Epithelial cell of esophagus (primary cell): ENCODE measurements at regions not wholly inside any gene's neighbourhood (a gene's known extent, or its start where the extent isn't known, plus 50 kb on each side); places are given as distances from the start of the nearest gene placed in this dataset.

Source experiments
- DNase-seq: peaks from one replicate; pipeline ENCODE4 v3.0.0; 2010; ENCODE audit warnings: low read depth
- H3K4me3 ChIP-seq: 2 replicates; pipeline ENCODE4 v1.5.1; 2011; ENCODE audit warnings: mild to moderate bottlenecking, low read length, control low read depth
- CTCF ChIP-seq: IDR thresholded peaks from 2 replicates; pipeline ENCODE4 v1.5.1; 2011; ENCODE audit warnings: low read depth, mild to moderate bottlenecking, low read length, control low read depth, inconsistent platforms; ENCODE audit not compliant: insufficient read depth; ENCODE audit errors: missing control alignments

- TF ChIP-seq CTCF, result no peak
- no peak for DNase-seq
- no peak overlapping the region for H3K4me3 ChIP-seq
These were observed 171.3 kb upstream of the CRY1 start for GRCh38 chr12:107264667-107265066.

- no peak for TF ChIP-seq CTCF
- H3K4me3 ChIP-seq, result no peak overlapping the region
- DNase-seq, result no peak
These were observed 174.3 kb upstream of the CRY1 start for GRCh38 chr12:107267604-107268003.

GRCh38 chr12:107271523-107271922, 178.2 kb upstream of the CRY1 start:
- TF ChIP-seq CTCF, result no peak
- no peak overlapping the region for H3K4me3 ChIP-seq

GRCh38 chr12:107275530-107275929, 182.2 kb upstream of the CRY1 start:
- no peak for TF ChIP-seq CTCF
- H3K4me3 ChIP-seq, result no peak overlapping the region
- no peak for DNase-seq

More at GRCh38 chr12:107271523-107271922, 178.2 kb upstream of the CRY1 start:
- DNase-seq, result no peak

- DNase-seq, result peak; percentile 76
- no peak for TF ChIP-seq CTCF
- no peak overlapping the region for H3K4me3 ChIP-seq
These were observed 184.5 kb upstream of the CRY1 start for GRCh38 chr12:107277855-107278254.

- no peak for TF ChIP-seq CTCF
These were observed 189.3 kb upstream of the CRY1 start for GRCh38 chr12:107282628-107283027.

GRCh38 chr12:107283652-107284051, 190.3 kb upstream of the CRY1 start:
- DNase-seq, result no peak
- no peak overlapping the region for H3K4me3 ChIP-seq
- TF ChIP-seq CTCF, result no peak

More at GRCh38 chr12:107282628-107283027, 189.3 kb upstream of the CRY1 start:
- H3K4me3 ChIP-seq, result no peak overlapping the region
- peak; percentile 41 for DNase-seq
